ENCODE measurements at regions not wholly inside any gene's neighbourhood (a gene's known extent, or its start where the extent isn't known, plus 50 kb on each side); places are given as distances from the start of the nearest gene placed in this dataset.
"Not testable (repeated sequence)": the region's sequence is repeated elsewhere in the genome, so short reads cannot be mapped to it uniquely, and the experiment has no call there.

DNA sequence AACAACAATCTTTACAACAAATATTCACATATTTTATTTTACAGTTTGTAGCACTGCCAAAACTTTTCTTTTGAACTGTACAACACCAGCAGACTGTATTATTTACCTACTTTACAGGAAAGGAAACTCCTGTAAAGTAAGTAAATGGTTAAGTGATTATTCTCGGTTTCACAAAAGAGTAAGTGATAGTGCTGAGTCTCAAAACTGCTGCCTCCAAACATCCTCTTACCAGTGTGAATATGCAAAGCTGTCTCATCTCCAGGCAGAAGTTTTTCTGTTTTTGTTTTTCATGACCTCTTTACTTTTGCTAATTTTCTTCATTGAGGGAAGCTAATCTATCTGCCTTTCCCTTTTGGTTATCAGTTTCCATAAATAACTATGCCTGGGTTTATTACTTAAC, 286.7 kb downstream of the SRGAP2C start:
- Histone ChIP-seq H3K4me1 (ENCODE audit: insufficient read depth) (no peaks in the 10 kb centered on the region), H3K9me3 (no peaks in the 10 kb centered on the region), H3K36me3 (no peaks in the 10 kb centered on the region), H3K27me3 (no peaks in the 10 kb centered on the region), H3K4me3 (no peak overlapping the region), H3K27ac (no peak overlapping the region)
- TF ChIP-seq POLR2A (IDR thresholded peaks at IDR 0.05) (no peak), EP300 (IDR thresholded peaks at IDR 0.05) (no peak)
- TF ChIP-seq, protein P1, sequence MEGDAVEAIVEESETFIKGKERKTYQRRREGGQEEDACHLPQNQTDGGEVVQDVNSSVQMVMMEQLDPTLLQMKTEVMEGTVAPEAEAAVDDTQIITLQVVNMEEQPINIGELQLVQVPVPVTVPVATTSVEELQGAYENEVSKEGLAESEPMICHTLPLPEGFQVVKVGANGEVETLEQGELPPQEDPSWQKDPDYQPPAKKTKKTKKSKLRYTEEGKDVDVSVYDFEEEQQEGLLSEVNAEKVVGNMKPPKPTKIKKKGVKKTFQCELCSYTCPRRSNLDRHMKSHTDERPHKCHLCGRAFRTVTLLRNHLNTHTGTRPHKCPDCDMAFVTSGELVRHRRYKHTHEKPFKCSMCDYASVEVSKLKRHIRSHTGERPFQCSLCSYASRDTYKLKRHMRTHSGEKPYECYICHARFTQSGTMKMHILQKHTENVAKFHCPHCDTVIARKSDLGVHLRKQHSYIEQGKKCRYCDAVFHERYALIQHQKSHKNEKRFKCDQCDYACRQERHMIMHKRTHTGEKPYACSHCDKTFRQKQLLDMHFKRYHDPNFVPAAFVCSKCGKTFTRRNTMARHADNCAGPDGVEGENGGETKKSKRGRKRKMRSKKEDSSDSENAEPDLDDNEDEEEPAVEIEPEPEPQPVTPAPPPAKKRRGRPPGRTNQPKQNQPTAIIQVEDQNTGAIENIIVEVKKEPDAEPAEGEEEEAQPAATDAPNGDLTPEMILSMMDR (IDR thresholded peaks at IDR 0.05) = no peak
- no peak for DNase-seq
- WGBS, 3 donors = 6 to 14% (median 8%) methylated on average over 1 of the region's 1 CpG
- intact Hi-C loops (cut with DNase I) = no loop called here

DNA sequence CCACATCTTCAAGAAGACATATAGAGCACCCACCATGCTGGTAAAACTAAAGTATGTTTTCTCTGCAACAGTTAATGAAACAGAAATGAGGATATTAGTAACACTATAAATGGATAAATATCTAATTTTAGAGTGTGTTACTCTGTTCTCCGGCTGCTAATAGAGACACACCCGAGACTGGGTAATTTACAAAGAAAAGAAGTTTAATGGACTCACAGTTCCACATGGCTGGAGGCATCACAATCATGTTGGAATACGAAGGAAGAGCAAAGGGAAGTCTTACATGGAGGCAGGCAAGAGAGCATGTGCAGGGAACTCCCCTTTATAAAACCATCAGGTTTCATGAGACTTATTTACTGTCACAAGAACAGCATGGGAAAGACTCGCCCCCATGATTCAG, 287.2 kb downstream of the SRGAP2C start:
- no peaks in the 10 kb centered on the region for H3K27me3 ChIP-seq
- no peak overlapping the region for H3K4me3 ChIP-seq
- H3K36me3 ChIP-seq = no peaks in the 10 kb centered on the region
- H3K9me3 ChIP-seq = no peaks in the 10 kb centered on the region
- H3K27ac ChIP-seq = no peak overlapping the region
- 62 to 80% (median 75%) methylated on average over 4 of the region's 4 CpGs for WGBS, 3 donors
- no peak for TF ChIP-seq POLR2A (IDR thresholded peaks at IDR 0.05)
- TF ChIP-seq, protein P1 (IDR thresholded peaks at IDR 0.05) = no peak
- intact Hi-C loops (cut with DNase I) = no loop called here
- no peak for DNase-seq
- no peaks in the 10 kb centered on the region for H3K4me1 ChIP-seq (ENCODE audit: insufficient read depth)

DNA sequence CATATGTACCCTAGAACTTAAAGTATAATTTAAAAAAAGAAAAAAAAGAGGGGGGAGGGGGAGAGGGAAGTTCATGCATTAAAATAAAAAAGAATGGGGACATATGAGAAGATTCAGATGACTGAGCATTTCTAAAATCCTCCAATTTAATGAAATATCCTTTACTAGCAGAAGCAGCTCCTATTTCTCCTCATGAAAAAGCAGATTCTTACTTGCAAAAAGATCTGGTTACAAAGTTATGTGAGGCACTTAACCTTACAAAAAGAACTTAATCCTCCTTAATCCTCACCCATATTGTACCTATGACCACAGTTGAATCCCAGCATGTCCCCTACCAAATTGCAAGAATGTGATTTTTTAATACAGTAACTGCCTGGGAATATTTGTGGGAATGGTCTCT, 298.5 kb downstream of the SRGAP2C start:
- no peak overlapping the region for H3K4me3 ChIP-seq
- intact Hi-C loops (cut with DNase I) = no loop called here
- no peaks in the 10 kb centered on the region for H3K9me3 ChIP-seq
- no peak overlapping the region for H3K27ac ChIP-seq
- no peaks in the 10 kb centered on the region for H3K4me1 ChIP-seq (ENCODE audit: insufficient read depth)
- H3K36me3 ChIP-seq = no peaks in the 10 kb centered on the region
- no peak for DNase-seq
- no peaks in the 10 kb centered on the region for H3K27me3 ChIP-seq
- TF ChIP-seq, protein P1 (IDR thresholded peaks at IDR 0.05) = no peak
- TF ChIP-seq POLR2A (IDR thresholded peaks at IDR 0.05) (no peak), EP300 (IDR thresholded peaks at IDR 0.05) (no peak)

DNA sequence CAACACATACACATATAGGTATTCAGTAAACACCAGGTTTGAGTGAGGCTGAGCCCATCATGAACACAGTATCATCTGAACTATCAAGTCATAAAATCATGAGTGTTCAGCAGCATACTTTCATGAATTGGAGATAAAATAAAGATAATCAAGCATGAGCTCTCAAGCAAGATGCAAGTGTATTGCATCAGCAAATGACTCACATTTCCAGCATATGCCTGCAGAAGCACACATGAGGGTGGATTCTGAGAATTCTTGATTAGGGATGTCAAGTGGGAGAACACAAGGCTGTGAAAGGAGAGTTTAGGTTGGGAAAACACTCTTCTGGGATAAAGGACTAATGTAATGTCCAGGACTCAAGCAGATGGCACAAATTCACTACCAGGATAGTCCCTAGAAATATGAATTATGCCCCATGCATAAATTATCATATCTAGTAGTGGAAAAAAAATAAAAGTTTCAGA, 299.2 kb downstream of the SRGAP2C start:
- no peaks in the 10 kb centered on the region for H3K9me3 ChIP-seq
- H3K4me1 ChIP-seq (ENCODE audit: insufficient read depth) = no peaks in the 10 kb centered on the region
- DNase-seq = no peak
- H3K27ac ChIP-seq = no peak overlapping the region
- H3K27me3 ChIP-seq = no peaks in the 10 kb centered on the region
- intact Hi-C loops (cut with DNase I) = no loop called here
- no peaks in the 10 kb centered on the region for H3K36me3 ChIP-seq
- H3K4me3 ChIP-seq = no peak overlapping the region
- TF ChIP-seq POLR2A (IDR thresholded peaks at IDR 0.05) (no peak), EP300 (IDR thresholded peaks at IDR 0.05) (no peak)
- TF ChIP-seq, protein P1 (IDR thresholded peaks at IDR 0.05) = no peak

DNA sequence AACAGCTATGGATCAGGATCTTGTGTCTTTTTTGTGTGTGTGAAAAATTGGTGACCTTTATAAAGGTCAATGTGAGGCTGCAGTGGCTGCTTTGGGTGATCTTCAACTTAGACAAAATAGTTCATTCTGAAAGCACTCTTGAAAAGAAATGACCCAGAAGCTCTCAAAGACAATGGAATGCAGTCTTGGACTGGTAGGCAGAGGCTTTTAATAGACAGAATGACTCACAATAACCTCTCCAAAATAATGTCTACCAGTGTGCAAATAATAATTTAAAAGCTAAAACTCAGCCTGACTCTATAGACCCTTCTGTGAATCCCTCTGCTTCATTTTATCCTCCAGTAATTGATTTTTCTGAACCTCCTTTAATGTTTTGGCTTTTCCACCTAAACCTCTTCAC, 310.0 kb downstream of the SRGAP2C start:
- DNase-seq; H3K36me3 ChIP-seq; H3K27ac ChIP-seq; intact Hi-C loops (cut with DNase I); H3K27me3 ChIP-seq; H3K4me3 ChIP-seq; H3K4me1 ChIP-seq (ENCODE audit: insufficient read depth); H3K9me3 ChIP-seq: not testable (repeated sequence)

DNA sequence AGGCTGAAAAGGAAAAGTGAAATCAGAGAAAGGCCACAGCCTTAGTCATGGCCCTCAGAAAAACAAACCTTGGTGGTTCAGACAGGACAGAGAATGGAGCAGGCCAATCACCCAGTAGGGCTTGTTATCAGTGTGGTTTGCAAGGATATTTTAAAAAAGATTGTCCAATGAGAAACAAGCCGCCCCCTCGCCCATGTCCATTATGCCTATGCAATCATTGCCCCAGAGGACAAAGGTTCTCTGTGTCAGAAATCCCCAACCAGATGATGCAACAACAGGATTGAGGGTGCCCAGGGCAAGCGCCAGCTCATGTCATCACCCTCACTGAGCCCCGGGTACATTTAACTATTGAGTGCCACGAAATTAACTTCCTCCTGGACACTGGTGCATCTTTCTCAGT, 326.7 kb downstream of the SRGAP2C start:
- WGBS, 3 donors = 71 to 81% (median 79%) methylated on average over 5 of the region's 5 CpGs
- H3K27ac ChIP-seq; intact Hi-C loops (cut with DNase I): not testable (repeated sequence)

DNA sequence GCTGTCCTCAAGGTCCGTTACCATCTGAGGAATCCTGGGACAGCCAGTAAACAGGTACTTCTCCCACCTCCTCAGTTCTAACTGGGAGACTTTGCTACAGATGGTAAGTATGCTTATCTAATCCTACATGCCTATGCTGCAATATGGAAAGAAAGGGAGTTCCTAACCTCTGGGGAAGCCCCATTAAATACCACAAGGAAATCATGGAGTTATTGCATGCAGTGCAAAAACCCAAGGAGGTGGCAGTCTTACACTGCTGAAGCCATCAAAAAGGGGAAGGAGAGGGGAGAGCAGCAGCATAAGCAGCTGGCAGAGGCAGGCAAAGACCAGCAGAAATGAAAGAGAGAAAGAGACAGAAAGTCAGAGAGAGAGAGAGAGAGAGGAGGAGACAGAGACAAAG, 327.1 kb downstream of the SRGAP2C start:
- intact Hi-C loops (cut with DNase I); H3K36me3 ChIP-seq; H3K4me3 ChIP-seq; H3K27me3 ChIP-seq; H3K4me1 ChIP-seq (ENCODE audit: insufficient read depth); H3K9me3 ChIP-seq; H3K27ac ChIP-seq; DNase-seq: not testable (repeated sequence)
- WGBS, 3 donors = 65 to 80% (median 67%) methylated on average over 1 of the region's 1 CpG

More for the DNA sequence above, 326.7 kb downstream of the SRGAP2C start:
- not testable (repeated sequence) for H3K4me1 ChIP-seq (ENCODE audit: insufficient read depth); DNase-seq; H3K27me3 ChIP-seq; H3K36me3 ChIP-seq; H3K4me3 ChIP-seq; H3K9me3 ChIP-seq

Data from ovary (tissue), 7 donors.